ENCODE measurements at regions not wholly inside any gene's neighbourhood (a gene's known extent, or its start where the extent isn't known, plus 50 kb on each side); places are given as distances from the start of the nearest gene placed in this dataset.

GRCh38 chr6:93989630-93990029, 570.3 kb upstream of the EPHA7 start:
- DNase-seq (ENCODE audit: extremely low read depth, low read depth) = no peak

GRCh38 chr6:93985953-93986352, 566.6 kb upstream of the EPHA7 start:
- DNase-seq (ENCODE audit: extremely low read depth, low read depth) = no peak

GRCh38 chr6:93975159-93975558, 555.8 kb upstream of the EPHA7 start:
- DNase-seq (ENCODE audit: extremely low read depth, low read depth) = no peak

- DNase-seq (ENCODE audit: extremely low read depth, low read depth) = no peak
Measured at GRCh38 chr6:93974332-93974731, 555.0 kb upstream of the EPHA7 start.

GRCh38 chr6:93972791-93973190, 553.4 kb upstream of the EPHA7 start:
- no peak for DNase-seq (ENCODE audit: extremely low read depth, low read depth)

GRCh38 chr6:93970684-93971083, 551.3 kb upstream of the EPHA7 start:
- DNase-seq (ENCODE audit: extremely low read depth, low read depth) = no peak

- no peak for DNase-seq (ENCODE audit: extremely low read depth, low read depth)
Measured at GRCh38 chr6:93968126-93968525, 548.8 kb upstream of the EPHA7 start.

- no peak for DNase-seq (ENCODE audit: extremely low read depth, low read depth)
Measured at GRCh38 chr6:93964926-93965325, 545.6 kb upstream of the EPHA7 start.

- no peak for DNase-seq (ENCODE audit: extremely low read depth, low read depth)
Measured at GRCh38 chr6:93964321-93964720, 545.0 kb upstream of the EPHA7 start.

GRCh38 chr6:93962566-93962965, 543.2 kb upstream of the EPHA7 start:
- DNase-seq (ENCODE audit: extremely low read depth, low read depth) = no peak

GRCh38 chr6:93954584-93954983, 535.2 kb upstream of the EPHA7 start:
- DNase-seq (ENCODE audit: extremely low read depth, low read depth) = no peak

GRCh38 chr6:93943661-93944060, 524.3 kb upstream of the EPHA7 start:
- no peak for DNase-seq (ENCODE audit: extremely low read depth, low read depth)

GRCh38 chr6:93940381-93940780, 521.0 kb upstream of the EPHA7 start:
- DNase-seq (ENCODE audit: extremely low read depth, low read depth) = no peak

GRCh38 chr6:93932175-93932574, 512.8 kb upstream of the EPHA7 start:
- no peak for DNase-seq (ENCODE audit: extremely low read depth, low read depth)

- no peak for DNase-seq (ENCODE audit: extremely low read depth, low read depth)
Measured at GRCh38 chr6:93927731-93928130, 508.4 kb upstream of the EPHA7 start.

GRCh38 chr6:93919365-93919764, 500.0 kb upstream of the EPHA7 start:
- DNase-seq (ENCODE audit: extremely low read depth, low read depth) = no peak

GRCh38 chr6:93918258-93918657, 498.9 kb upstream of the EPHA7 start:
- DNase-seq (ENCODE audit: extremely low read depth, low read depth) = no peak

GRCh38 chr6:93917216-93917615, 497.9 kb upstream of the EPHA7 start:
- DNase-seq (ENCODE audit: extremely low read depth, low read depth) = no peak

- DNase-seq (ENCODE audit: extremely low read depth, low read depth) = no peak
Measured at GRCh38 chr6:93916716-93917115, 497.4 kb upstream of the EPHA7 start.

- no peak for DNase-seq (ENCODE audit: extremely low read depth, low read depth)
Measured at GRCh38 chr6:93915961-93916360, 496.6 kb upstream of the EPHA7 start.

GRCh38 chr6:93902517-93902916, 483.2 kb upstream of the EPHA7 start:
- DNase-seq (ENCODE audit: extremely low read depth, low read depth) = no peak

- no peak for DNase-seq (ENCODE audit: extremely low read depth, low read depth)
Measured at GRCh38 chr6:93900142-93900541, 480.8 kb upstream of the EPHA7 start.

GRCh38 chr6:93896081-93896480, 476.7 kb upstream of the EPHA7 start:
- no peak for DNase-seq (ENCODE audit: extremely low read depth, low read depth)

- DNase-seq (ENCODE audit: extremely low read depth, low read depth) = no peak
Measured at GRCh38 chr6:93894521-93894920, 475.2 kb upstream of the EPHA7 start.

Measured in NCI-H460 (cell line).